ENCODE measurements at regions not wholly inside any gene's neighbourhood (a gene's known extent, or its start where the extent isn't known, plus 50 kb on each side); places are given as distances from the start of the nearest gene placed in this dataset.

DNA sequence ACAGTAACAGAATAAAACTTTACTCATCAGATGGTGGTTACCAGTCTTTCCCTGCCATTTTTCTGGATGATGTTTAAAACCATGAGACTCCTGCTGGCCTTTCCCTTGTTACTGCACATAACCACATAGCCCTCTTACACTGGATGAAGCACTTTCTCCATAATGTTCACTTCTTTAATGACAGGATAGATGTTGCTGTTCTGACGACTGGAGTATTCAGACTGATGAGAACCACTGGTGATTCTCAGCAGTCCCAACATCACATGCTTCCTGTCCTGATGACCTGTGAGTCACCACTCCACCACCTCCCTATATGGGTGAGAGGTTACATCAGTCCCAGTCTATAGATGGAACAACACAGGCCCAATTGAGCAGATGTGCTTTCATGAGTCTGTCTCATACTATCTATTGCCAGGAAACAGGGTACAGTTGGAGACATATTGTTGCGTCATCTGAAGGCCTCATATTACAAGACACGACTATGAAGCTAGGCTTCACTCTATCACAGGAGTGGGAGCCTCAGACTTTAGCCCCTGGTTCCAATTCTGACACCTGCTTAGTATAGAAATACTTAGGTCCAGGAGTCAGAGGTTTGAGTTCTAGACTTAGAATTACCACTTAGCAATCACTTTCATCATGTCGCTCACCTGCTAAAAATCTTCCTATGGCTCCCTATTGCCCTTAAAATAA lies 145.7 kb upstream of the KLF7 start:
- no peaks in the 10 kb centered on the region for H3K27me3 ChIP-seq (ENCODE audit: insufficient read depth, low read length)
- H3K9me3 Mint-ChIP-seq = peaks cover 0 to 1% (median 0%) of the 10 kb centered on the region in 8 donors
- intact Hi-C loops (cut with micrococcal nuclease) = no loop called here
- DNase-seq = no peak
- H3K36me3 Mint-ChIP-seq = no peaks in the 10 kb centered on the region
- H3K27ac Mint-ChIP-seq = no peak overlapping the region
- ChIA-PET POLR2A (ENCODE audit: partially characterized antibody) (no interaction called here), CTCF (ENCODE audit: partially characterized antibody) (no interaction called here)
- H3K9me3 ChIP-seq (ENCODE audit: control insufficient read depth in 1 of 2, low read length in 2 of 2) = no peaks in the 10 kb centered on the region
- no peak overlapping the region for H3K4me3 Mint-ChIP-seq
- H3K4me1 Mint-ChIP-seq = peaks cover 8 to 17% (median 9%) of the 10 kb centered on the region in 4 donors
- peaks cover 10% of the 10 kb centered on the region for H3K4me1 ChIP-seq (ENCODE audit: insufficient read depth, low read length)
- H3K27me3 Mint-ChIP-seq = no peaks in the 10 kb centered on the region
- H3K36me3 ChIP-seq (ENCODE audit: insufficient read depth, low read length) = no peaks in the 10 kb centered on the region
- no peak overlapping the region for H3K4me3 ChIP-seq (ENCODE audit: low read length in 2 of 2)
- no peak overlapping the region for H3K27ac ChIP-seq (ENCODE audit: low read depth, low read length)

DNA sequence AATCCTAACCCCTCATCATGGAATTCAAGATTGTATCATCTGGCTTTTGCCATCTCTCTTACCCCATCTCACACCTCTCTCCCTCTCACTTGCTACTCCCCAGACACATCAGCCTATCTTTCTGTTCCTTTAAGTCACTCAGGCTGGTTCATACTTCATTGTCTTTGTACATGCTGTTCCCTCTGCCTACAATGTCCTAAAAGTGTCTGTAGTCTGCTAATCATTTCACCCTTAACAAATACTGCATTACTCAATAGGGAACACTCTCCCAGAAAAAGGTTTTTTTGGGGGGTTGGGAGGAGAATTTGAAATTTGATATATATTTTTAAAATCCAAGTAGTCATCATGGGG lies 146.2 kb upstream of the KLF7 start:
- ChIA-PET CTCF (ENCODE audit: partially characterized antibody) (no interaction called here), POLR2A (ENCODE audit: partially characterized antibody) (no interaction called here)
- no peak overlapping the region for H3K4me3 Mint-ChIP-seq

DNA sequence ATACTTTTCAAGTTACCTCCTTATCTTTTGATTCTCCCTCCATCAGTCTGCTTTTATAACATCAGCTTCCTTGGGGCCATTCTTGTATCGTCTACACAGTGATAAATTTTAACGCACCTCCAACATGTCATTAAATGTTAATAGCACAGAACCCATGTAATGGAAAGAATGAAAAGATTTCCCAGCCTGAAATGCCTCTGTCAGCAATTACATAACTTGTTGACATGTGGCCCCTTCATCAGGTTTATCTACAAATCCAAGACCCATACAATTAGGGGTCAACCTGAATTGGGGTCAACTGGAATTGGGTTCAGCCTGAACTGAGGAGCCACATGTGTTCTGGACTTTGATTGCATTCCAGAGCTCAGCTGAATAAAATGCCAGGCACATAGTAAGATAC lies 148.2 kb upstream of the KLF7 start:
- intact Hi-C loops (cut with micrococcal nuclease) = no loop called here
- CTCF ChIA-PET (ENCODE audit: partially characterized antibody) = interaction anchor here (0.6 kb wide), 1 partner anchor 9 kb away, joined by 3 read pairs; no protein-coding TSS in a partner anchor
- H3K27me3 Mint-ChIP-seq = peaks cover 2 to 7% of the 10 kb centered on the region in 2 donors

More for the DNA sequence above, 146.2 kb upstream of the KLF7 start:
- H3K27me3 ChIP-seq (ENCODE audit: insufficient read depth, low read length) = no peaks in the 10 kb centered on the region
- no peak overlapping the region for H3K4me3 ChIP-seq (ENCODE audit: low read length in 2 of 2)
- intact Hi-C loops (cut with micrococcal nuclease) = no loop called here
- no peak overlapping the region for H3K27ac ChIP-seq (ENCODE audit: low read depth, low read length)
- H3K9me3 Mint-ChIP-seq = peaks cover 0 to 1% (median 0%) of the 10 kb centered on the region in 8 donors
- H3K36me3 Mint-ChIP-seq = no peaks in the 10 kb centered on the region
- no peak for DNase-seq
- H3K9me3 ChIP-seq (ENCODE audit: control insufficient read depth in 1 of 2, low read length in 2 of 2) = no peaks in the 10 kb centered on the region
- H3K4me1 ChIP-seq (ENCODE audit: insufficient read depth, low read length) = peaks cover 10% of the 10 kb centered on the region
- H3K27ac Mint-ChIP-seq = no peak overlapping the region
- H3K36me3 ChIP-seq (ENCODE audit: insufficient read depth, low read length) = no peaks in the 10 kb centered on the region
- peaks cover 8 to 17% (median 9%) of the 10 kb centered on the region in 4 donors for H3K4me1 Mint-ChIP-seq
- no peaks in the 10 kb centered on the region for H3K27me3 Mint-ChIP-seq

DNA sequence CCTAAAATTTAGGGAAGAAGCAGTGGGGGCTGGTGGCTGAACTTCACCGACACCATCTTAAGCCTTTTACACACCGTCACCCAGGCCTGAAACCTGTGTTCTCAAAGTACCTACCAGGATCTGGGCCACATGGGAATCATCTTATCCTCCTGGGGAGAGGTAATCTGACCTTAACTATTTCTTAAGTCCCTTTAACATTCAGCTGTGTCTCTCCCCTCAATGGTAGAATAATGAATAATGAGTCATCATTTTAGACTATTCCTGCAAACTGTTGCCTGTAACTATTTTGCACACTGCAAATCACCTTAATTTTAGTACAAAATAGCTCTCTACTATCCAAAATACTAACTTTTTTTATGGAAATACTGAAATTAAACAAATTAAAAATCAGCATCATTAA lies 149.4 kb upstream of the KLF7 start:
- Histone ChIP-seq H3K9me3 (ENCODE audit: control insufficient read depth in 1 of 2, low read length in 2 of 2) (no peaks in the 10 kb centered on the region), H3K27me3 (ENCODE audit: insufficient read depth, low read length) (no peaks in the 10 kb centered on the region), H3K27ac (ENCODE audit: low read depth, low read length) (no peak overlapping the region), H3K4me1 (ENCODE audit: insufficient read depth, low read length) (no peaks in the 10 kb centered on the region), H3K4me3 (ENCODE audit: low read length in 2 of 2) (no peak overlapping the region), H3K36me3 (ENCODE audit: insufficient read depth, low read length) (no peaks in the 10 kb centered on the region)
- DNase-seq = no peak
- CTCF ChIA-PET (ENCODE audit: partially characterized antibody) = no interaction called here
- POLR2A ChIA-PET (ENCODE audit: partially characterized antibody) = no interaction called here
- peaks cover 0 to 3% (median 0%) of the 10 kb centered on the region in 8 donors for H3K9me3 Mint-ChIP-seq
- no peaks in the 10 kb centered on the region for H3K36me3 Mint-ChIP-seq
- no peak overlapping the region for H3K27ac Mint-ChIP-seq
- peaks cover 0 to 3% (median 1%) of the 10 kb centered on the region in 4 donors for H3K4me1 Mint-ChIP-seq
- intact Hi-C loops (cut with micrococcal nuclease) = no loop called here
- H3K27me3 Mint-ChIP-seq = peaks cover 2 to 9% of the 10 kb centered on the region in 2 donors
- no peak overlapping the region for H3K4me3 Mint-ChIP-seq

More for the DNA sequence above, 148.2 kb upstream of the KLF7 start:
- Mint-ChIP-seq H3K4me3 (no peak overlapping the region), H3K4me1 (peaks cover under 1 to 9% (median 2%) of the 10 kb centered on the region in 4 donors), H3K27ac (no peak overlapping the region), H3K36me3 (no peaks in the 10 kb centered on the region), H3K9me3 (peaks cover 0 to 1% (median 0%) of the 10 kb centered on the region in 8 donors)
- Histone ChIP-seq H3K27ac (ENCODE audit: low read depth, low read length) (no peak overlapping the region), H3K4me1 (ENCODE audit: insufficient read depth, low read length) (peaks cover 4% of the 10 kb centered on the region), H3K27me3 (ENCODE audit: insufficient read depth, low read length) (no peaks in the 10 kb centered on the region), H3K36me3 (ENCODE audit: insufficient read depth, low read length) (no peaks in the 10 kb centered on the region), H3K9me3 (ENCODE audit: control insufficient read depth in 1 of 2, low read length in 2 of 2) (no peaks in the 10 kb centered on the region), H3K4me3 (ENCODE audit: low read length in 2 of 2) (no peak overlapping the region)
- POLR2A ChIA-PET (ENCODE audit: partially characterized antibody) = no interaction called here
- DNase-seq = no peak

- Mint-ChIP-seq H3K4me3 (no peak overlapping the region), H3K27ac (peak overlapping the region in 1 of 7 donors; percentile 18), H3K27me3 (peaks cover 2 to 9% of the 10 kb centered on the region in 2 donors), H3K36me3 (no peaks in the 10 kb centered on the region), H3K4me1 (peaks cover 0 to under 1% (median under 1%) of the 10 kb centered on the region in 4 donors), H3K9me3 (peaks cover 0 to 3% (median 0%) of the 10 kb centered on the region in 8 donors)
- no peaks in the 10 kb centered on the region for H3K27me3 ChIP-seq (ENCODE audit: insufficient read depth, low read length)
- H3K36me3 ChIP-seq (ENCODE audit: insufficient read depth, low read length) = no peaks in the 10 kb centered on the region
- no peaks in the 10 kb centered on the region for H3K9me3 ChIP-seq (ENCODE audit: control insufficient read depth in 1 of 2, low read length in 2 of 2)
- no peak overlapping the region for H3K27ac ChIP-seq (ENCODE audit: low read depth, low read length)
- CTCF ChIA-PET (ENCODE audit: partially characterized antibody) = no interaction called here
- POLR2A ChIA-PET (ENCODE audit: partially characterized antibody) = no interaction called here
- intact Hi-C loops (cut with micrococcal nuclease) = no loop called here
- no peak overlapping the region for H3K4me3 ChIP-seq (ENCODE audit: low read length in 2 of 2)
- no peak for DNase-seq
- H3K4me1 ChIP-seq (ENCODE audit: insufficient read depth, low read length) = no peaks in the 10 kb centered on the region
These were observed 150.7 kb upstream of the KLF7 start for GRCh38 chr2:207316484-207316883.

DNA sequence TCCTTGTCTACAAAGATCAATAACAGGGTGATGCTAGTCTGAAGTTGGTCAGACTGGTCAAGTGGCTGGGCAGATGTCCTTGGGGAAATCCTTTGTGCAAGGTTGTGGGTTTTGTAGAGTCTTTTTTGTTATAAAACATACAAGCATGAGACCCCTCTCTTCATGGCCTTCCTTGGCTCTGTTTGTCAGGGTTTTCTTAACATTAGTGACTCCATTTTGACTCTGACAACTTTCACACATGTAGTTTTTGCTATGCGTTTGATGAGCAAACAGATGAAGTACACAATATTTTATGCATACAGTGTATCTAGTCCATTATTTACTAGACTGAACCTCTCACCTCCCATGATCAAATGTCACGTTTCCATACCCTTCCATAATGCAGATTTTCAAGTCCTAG lies 151.2 kb upstream of the KLF7 start:
- no peak for DNase-seq
- H3K4me1 Mint-ChIP-seq = no peaks in the 10 kb centered on the region
- H3K27me3 ChIP-seq (ENCODE audit: insufficient read depth, low read length) = no peaks in the 10 kb centered on the region
- H3K27me3 Mint-ChIP-seq = peaks cover 2 to 9% of the 10 kb centered on the region in 2 donors
- H3K4me3 ChIP-seq (ENCODE audit: low read length in 2 of 2) = no peak overlapping the region
- ChIA-PET POLR2A (ENCODE audit: partially characterized antibody) (no interaction called here), CTCF (ENCODE audit: partially characterized antibody) (no interaction called here)
- H3K9me3 ChIP-seq (ENCODE audit: control insufficient read depth in 1 of 2, low read length in 2 of 2) = no peaks in the 10 kb centered on the region
- H3K4me1 ChIP-seq (ENCODE audit: insufficient read depth, low read length) = no peaks in the 10 kb centered on the region
- no peaks in the 10 kb centered on the region for H3K36me3 ChIP-seq (ENCODE audit: insufficient read depth, low read length)
- no peaks in the 10 kb centered on the region for H3K36me3 Mint-ChIP-seq
- H3K9me3 Mint-ChIP-seq = peaks cover 0 to 3% (median 0%) of the 10 kb centered on the region in 8 donors
- peak overlapping the region in 1 of 7 donors; percentile 18 for H3K27ac Mint-ChIP-seq
- H3K27ac ChIP-seq (ENCODE audit: low read depth, low read length) = no peak overlapping the region
- no peak overlapping the region for H3K4me3 Mint-ChIP-seq
- intact Hi-C loops (cut with micrococcal nuclease) = no loop called here

DNA sequence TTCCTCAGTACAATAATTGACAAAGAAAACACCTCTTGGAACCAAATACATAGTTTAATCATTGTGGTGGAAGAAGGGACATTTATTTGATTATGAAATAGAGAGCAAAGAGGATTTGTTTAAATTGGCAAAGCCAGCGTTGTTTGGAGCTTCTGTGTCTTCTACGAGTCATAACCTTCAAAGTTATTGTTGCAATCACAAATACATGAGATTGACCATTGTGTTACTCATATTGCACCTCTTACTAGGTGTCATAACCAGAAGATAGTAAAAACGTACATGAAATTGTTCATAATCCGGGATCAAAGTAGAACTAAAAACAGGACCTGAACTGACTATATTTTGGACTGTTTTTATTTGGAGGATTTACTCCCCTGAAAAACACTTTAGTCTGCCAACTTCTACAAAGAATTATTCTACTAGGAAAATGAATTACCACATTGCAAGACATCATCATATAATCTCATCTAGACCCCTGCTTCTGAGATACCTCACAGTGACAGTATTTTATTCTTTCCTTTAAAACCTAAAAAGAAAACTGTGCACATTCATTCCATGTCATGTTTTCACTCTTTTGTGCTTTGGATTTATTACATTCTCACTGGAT lies 151.7 kb upstream of the KLF7 start:
- H3K4me1 ChIP-seq (ENCODE audit: insufficient read depth, low read length) = no peaks in the 10 kb centered on the region
- H3K4me3 Mint-ChIP-seq = no peak overlapping the region
- H3K36me3 ChIP-seq (ENCODE audit: insufficient read depth, low read length) = no peaks in the 10 kb centered on the region
- peaks cover 2 to 9% of the 10 kb centered on the region in 2 donors for H3K27me3 Mint-ChIP-seq
- no peak overlapping the region for H3K27ac ChIP-seq (ENCODE audit: low read depth, low read length)
- DNase-seq = no peak
- no peaks in the 10 kb centered on the region for H3K36me3 Mint-ChIP-seq
- H3K27ac Mint-ChIP-seq = no peak overlapping the region
- no peaks in the 10 kb centered on the region for H3K4me1 Mint-ChIP-seq
- intact Hi-C loops (cut with micrococcal nuclease) = no loop called here
- ChIA-PET CTCF (ENCODE audit: partially characterized antibody) (no interaction called here), POLR2A (ENCODE audit: partially characterized antibody) (no interaction called here)
- no peaks in the 10 kb centered on the region for H3K9me3 ChIP-seq (ENCODE audit: control insufficient read depth in 1 of 2, low read length in 2 of 2)
- no peak overlapping the region for H3K4me3 ChIP-seq (ENCODE audit: low read length in 2 of 2)
- peaks cover 0 to 2% (median 0%) of the 10 kb centered on the region in 8 donors for H3K9me3 Mint-ChIP-seq
- H3K27me3 ChIP-seq (ENCODE audit: insufficient read depth, low read length) = no peaks in the 10 kb centered on the region
